PC-9 (cell line): ENCODE measurements at regions not wholly inside any gene's neighbourhood (a gene's known extent, or its start where the extent isn't known, plus 50 kb on each side); places are given as distances from the start of the nearest gene placed in this dataset.

Experiments used
- CTCF ChIP-seq: fragments of 200-600 bp; sonication (generic); conservative IDR thresholded peaks from 2 replicates; pipeline ENCODE4 v1.6.1; 2017; ENCODE audit warnings: mixed run types, antibody characterized with exemption, mild to moderate bottlenecking, moderate library complexity
- EZH2 ChIP-seq: fragments of 200-600 bp; sonication (generic); IDR thresholded peaks from 2 replicates; pipeline ENCODE4 v1.8.0; 2017; ENCODE audit warnings: antibody characterized with exemption, low read depth

- TF ChIP-seq CTCF = no peak
- no peak for TF ChIP-seq EZH2
Observed at GRCh38 chr9:107603281-107603680, 113.7 kb upstream of the KLF4 start.
